ENCODE measurements at regions not wholly inside any gene's neighbourhood (a gene's known extent, or its start where the extent isn't known, plus 50 kb on each side); places are given as distances from the start of the nearest gene placed in this dataset.
"Not testable (repeated sequence)": the region's sequence is repeated elsewhere in the genome, so short reads cannot be mapped to it uniquely, and the experiment has no call there.

DNA sequence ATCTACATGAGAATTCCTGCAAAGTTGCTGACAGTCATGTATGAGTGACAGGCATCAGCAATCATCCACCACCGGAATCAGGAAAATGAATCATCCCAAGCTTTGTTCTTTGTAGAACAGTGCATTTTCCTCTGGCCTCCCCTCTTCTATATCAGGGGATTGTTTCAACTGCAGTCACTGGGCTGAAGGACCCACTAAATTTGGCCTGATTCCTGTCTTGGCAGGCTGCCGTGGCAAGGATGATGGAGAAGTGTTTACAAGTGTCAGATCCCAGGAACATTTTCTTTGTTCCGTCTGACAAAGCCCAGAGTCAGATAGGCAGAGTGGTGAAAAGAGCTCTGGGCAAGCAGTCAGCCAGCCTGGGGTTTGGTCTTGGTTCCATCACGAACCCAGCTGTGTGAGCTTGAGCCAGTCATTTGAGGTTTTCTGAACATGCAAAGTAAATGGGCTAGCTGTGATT lies 175.1 kb upstream of the TSC22D2 start:
- no peak for TF ChIP-seq CTCF (IDR thresholded peaks at IDR 0.05)
- no peak for DNase-seq (ENCODE audit: low spot score)
- ATAC-seq (ENCODE audit: insufficient number of reproducible peaks, low FRiP score, low read depth), result no peak
- peaks cover 29 to 43% of the 10 kb centered on the region in 2 donors for H3K4me1 ChIP-seq (ENCODE audit: control insufficient read depth in 1 of 2, low read depth in 2 of 2)
- no peaks in the 10 kb centered on the region for H3K36me3 ChIP-seq
- no peaks in the 10 kb centered on the region for H3K9me3 ChIP-seq
- peak overlapping the region; percentile 28 to 63 for H3K27ac ChIP-seq
- no peak overlapping the region for H3K4me3 ChIP-seq
- no peaks in the 10 kb centered on the region for H3K27me3 ChIP-seq (replicated peaks; ENCODE audit: insufficient read depth)

DNA sequence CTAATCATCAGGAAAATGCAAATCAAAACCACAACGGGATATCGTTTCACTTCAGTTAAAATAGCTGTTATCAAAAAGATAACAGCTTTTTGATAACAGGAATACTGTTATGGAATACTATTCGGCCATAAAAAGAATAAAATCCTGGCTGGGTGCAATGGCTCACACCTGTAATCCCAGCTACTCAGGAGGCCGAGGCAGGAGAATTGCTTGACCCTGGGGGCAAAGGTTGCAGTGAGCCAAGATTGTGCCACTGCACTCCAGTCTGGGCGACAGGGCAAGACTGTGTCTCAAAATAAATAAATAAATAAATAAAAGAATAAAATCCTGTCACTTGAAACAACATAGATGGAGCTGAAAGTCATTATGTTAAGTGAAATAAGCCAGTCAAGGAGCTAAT lies 178.1 kb upstream of the TSC22D2 start:
- Histone ChIP-seq H3K9me3 (no peaks in the 10 kb centered on the region), H3K27me3 (replicated peaks; ENCODE audit: insufficient read depth) (no peaks in the 10 kb centered on the region), H3K4me1 (ENCODE audit: control insufficient read depth in 1 of 2, low read depth in 2 of 2) (peaks cover 15 to 22% of the 10 kb centered on the region in 2 donors), H3K36me3 (no peaks in the 10 kb centered on the region), H3K27ac (no peak overlapping the region), H3K4me3 (no peak overlapping the region)
- DNase-seq (ENCODE audit: low spot score), result no peak
- TF ChIP-seq CTCF (IDR thresholded peaks at IDR 0.05), result no peak
- ATAC-seq (ENCODE audit: insufficient number of reproducible peaks, low FRiP score, low read depth), result no peak

- H3K27ac ChIP-seq; H3K9me3 ChIP-seq; DNase-seq (ENCODE audit: low spot score); ATAC-seq (ENCODE audit: insufficient number of reproducible peaks, low FRiP score, low read depth); H3K4me3 ChIP-seq; H3K36me3 ChIP-seq; H3K27me3 ChIP-seq (replicated peaks; ENCODE audit: insufficient read depth): not testable (repeated sequence)
- H3K4me1 ChIP-seq (ENCODE audit: control insufficient read depth in 1 of 2, low read depth in 2 of 2), result peaks cover 14 to 16% of the 10 kb centered on the region in 2 donors
Measured at GRCh38 chr3:150228626-150229025, 179.5 kb upstream of the TSC22D2 start.

DNA sequence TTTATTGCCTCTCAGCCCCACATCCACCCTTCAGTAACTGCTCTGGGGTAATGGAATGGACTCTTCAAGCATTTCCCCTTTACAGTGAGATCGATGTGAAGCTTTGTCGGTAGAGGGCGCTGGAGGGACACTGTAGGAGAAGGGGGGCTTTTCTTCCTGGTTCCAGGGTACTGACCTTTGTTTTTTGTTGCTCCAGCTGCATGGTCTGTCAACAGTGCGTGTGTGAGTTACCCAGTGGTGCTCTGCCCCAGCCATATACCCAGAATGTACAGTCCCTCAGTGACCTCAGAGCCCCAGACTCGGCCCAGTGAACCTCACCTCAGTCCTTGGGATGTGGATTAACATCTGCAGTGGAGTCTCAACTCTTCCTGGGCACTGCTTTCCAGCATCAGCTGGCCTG lies 180.3 kb upstream of the TSC22D2 start:
- ATAC-seq (ENCODE audit: insufficient number of reproducible peaks, low FRiP score, low read depth), result no peak
- Histone ChIP-seq H3K27ac (no peak overlapping the region), H3K9me3 (no peaks in the 10 kb centered on the region), H3K36me3 (no peaks in the 10 kb centered on the region), H3K4me3 (no peak overlapping the region), H3K27me3 (replicated peaks; ENCODE audit: insufficient read depth) (no peaks in the 10 kb centered on the region), H3K4me1 (ENCODE audit: control insufficient read depth in 1 of 2, low read depth in 2 of 2) (peaks cover 7 to 11% of the 10 kb centered on the region in 2 donors)
- TF ChIP-seq CTCF (IDR thresholded peaks at IDR 0.05), result peak; percentile 52
- peak; percentile 10 for DNase-seq (ENCODE audit: low spot score)

GRCh38 chr3:150225986-150226385 lies 182.1 kb upstream of the TSC22D2 start:
- no peaks in the 10 kb centered on the region for H3K27me3 ChIP-seq (replicated peaks; ENCODE audit: insufficient read depth)
- ATAC-seq (ENCODE audit: insufficient number of reproducible peaks, low FRiP score, low read depth) (no peak), DNase-seq (ENCODE audit: low spot score) (no peak)
- H3K4me3 ChIP-seq, result peak overlapping the region; percentile 59
- H3K4me1 ChIP-seq (ENCODE audit: control insufficient read depth in 1 of 2, low read depth in 2 of 2), result peaks cover 5 to 14% of the 10 kb centered on the region in 2 donors
- H3K9me3 ChIP-seq, result no peaks in the 10 kb centered on the region
- no peak overlapping the region for H3K27ac ChIP-seq
- no peaks in the 10 kb centered on the region for H3K36me3 ChIP-seq
- TF ChIP-seq CTCF (IDR thresholded peaks at IDR 0.05), result no peak

DNA sequence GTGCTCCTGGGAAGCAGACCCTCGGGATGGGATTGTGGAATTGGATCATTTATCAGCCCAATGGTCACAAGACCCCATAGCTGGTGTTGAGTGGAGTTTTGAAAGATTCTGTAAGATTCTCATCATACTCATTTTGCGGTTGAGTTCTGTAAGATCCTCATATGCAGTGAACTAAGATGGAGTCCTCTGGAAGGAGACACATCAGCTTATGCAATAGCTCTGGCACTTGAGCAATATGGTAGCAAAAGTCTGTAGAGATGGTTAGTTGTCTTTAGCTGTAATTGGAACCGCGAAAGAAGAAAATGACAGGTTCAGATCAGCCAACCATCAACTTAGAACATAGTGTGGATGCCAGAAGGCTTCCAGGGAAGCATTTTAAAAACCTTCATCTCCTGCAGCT lies 184.5 kb upstream of the TSC22D2 start:
- TF ChIP-seq CTCF (IDR thresholded peaks at IDR 0.05), result no peak
- H3K27ac ChIP-seq, result no peak overlapping the region
- no peak overlapping the region for H3K4me3 ChIP-seq
- DNase-seq (ENCODE audit: low spot score) (no peak), ATAC-seq (ENCODE audit: insufficient number of reproducible peaks, low FRiP score, low read depth) (no peak)
- H3K27me3 ChIP-seq (replicated peaks; ENCODE audit: insufficient read depth), result no peaks in the 10 kb centered on the region
- H3K36me3 ChIP-seq, result no peaks in the 10 kb centered on the region
- H3K9me3 ChIP-seq, result no peaks in the 10 kb centered on the region
- peaks cover 10 to 19% of the 10 kb centered on the region in 2 donors for H3K4me1 ChIP-seq (ENCODE audit: control insufficient read depth in 1 of 2, low read depth in 2 of 2)
